AG10803 (cell line): ENCODE measurements at regions not wholly inside any gene's neighbourhood (a gene's known extent, or its start where the extent isn't known, plus 50 kb on each side); places are given as distances from the start of the nearest gene placed in this dataset.
A peak's percentile ranks its signal among the peaks of the same experiment; 100 is the strongest.

Source experiments
- DNase-seq: peaks from one replicate; pipeline ENCODE4 v3.0.0; 2010; ENCODE audit warnings: low read depth
- H3K4me3 ChIP-seq: 2 replicates; pipeline ENCODE4 v1.5.1; 2011; ENCODE audit warnings: mild to moderate bottlenecking, low read length, control low read depth
- CTCF ChIP-seq: conservative IDR thresholded peaks from 2 replicates; pipeline ENCODE4 v1.5.1; 2011; ENCODE audit warnings: mild to moderate bottlenecking, low read length, control low read depth, inconsistent platforms

- H3K4me3 ChIP-seq, result no peak overlapping the region
- DNase-seq, result peak; percentile 66
- no peak for TF ChIP-seq CTCF
Observed at GRCh38 chr11:121894581-121894980, 221.4 kb downstream of the BLID start.

GRCh38 chr11:121892863-121893262, 223.2 kb downstream of the BLID start:
- peak; percentile 93 for DNase-seq
- TF ChIP-seq CTCF, result no peak
- H3K4me3 ChIP-seq, result no peak overlapping the region

- no peak for TF ChIP-seq CTCF
- no peak overlapping the region for H3K4me3 ChIP-seq
- peak; percentile 98 for DNase-seq
Observed at GRCh38 chr11:121892131-121892681, 223.8 kb downstream of the BLID start.

GRCh38 chr11:121890946-121891515, 225.0 kb downstream of the BLID start:
- DNase-seq, result no peak
- H3K4me3 ChIP-seq, result no peak overlapping the region
- no peak for TF ChIP-seq CTCF

GRCh38 chr11:121890377-121890776, 225.6 kb downstream of the BLID start:
- no peak for TF ChIP-seq CTCF
- no peak overlapping the region for H3K4me3 ChIP-seq
- peak; percentile 99 for DNase-seq

- H3K4me3 ChIP-seq, result no peak overlapping the region
- DNase-seq, result peak; percentile 78
- TF ChIP-seq CTCF, result no peak
Observed at GRCh38 chr11:121889931-121890330, 226.1 kb downstream of the BLID start.

- no peak for TF ChIP-seq CTCF
- DNase-seq, result peak; percentile 56
- H3K4me3 ChIP-seq, result no peak overlapping the region
Observed at GRCh38 chr11:121889186-121889585, 226.8 kb downstream of the BLID start.
